Activated CD8-positive, alpha-beta memory T cell treated with anti-CD3 and anti-CD28 coated beads, Interleukin-2, amount 50 U/mL, for 24 hours (primary cell): ENCODE measurements at regions not wholly inside any gene's neighbourhood (a gene's known extent, or its start where the extent isn't known, plus 50 kb on each side); places are given as distances from the start of the nearest gene placed in this dataset.
"Not testable (repeated sequence)": the region's sequence is repeated elsewhere in the genome, so short reads cannot be mapped to it uniquely, and the experiment has no call there.

Source experiments
- DNase-seq: peaks from one replicate; pipeline ENCODE4 v3.0.0-alpha.2; 2020; ENCODE audit errors: extremely low read depth

DNA sequence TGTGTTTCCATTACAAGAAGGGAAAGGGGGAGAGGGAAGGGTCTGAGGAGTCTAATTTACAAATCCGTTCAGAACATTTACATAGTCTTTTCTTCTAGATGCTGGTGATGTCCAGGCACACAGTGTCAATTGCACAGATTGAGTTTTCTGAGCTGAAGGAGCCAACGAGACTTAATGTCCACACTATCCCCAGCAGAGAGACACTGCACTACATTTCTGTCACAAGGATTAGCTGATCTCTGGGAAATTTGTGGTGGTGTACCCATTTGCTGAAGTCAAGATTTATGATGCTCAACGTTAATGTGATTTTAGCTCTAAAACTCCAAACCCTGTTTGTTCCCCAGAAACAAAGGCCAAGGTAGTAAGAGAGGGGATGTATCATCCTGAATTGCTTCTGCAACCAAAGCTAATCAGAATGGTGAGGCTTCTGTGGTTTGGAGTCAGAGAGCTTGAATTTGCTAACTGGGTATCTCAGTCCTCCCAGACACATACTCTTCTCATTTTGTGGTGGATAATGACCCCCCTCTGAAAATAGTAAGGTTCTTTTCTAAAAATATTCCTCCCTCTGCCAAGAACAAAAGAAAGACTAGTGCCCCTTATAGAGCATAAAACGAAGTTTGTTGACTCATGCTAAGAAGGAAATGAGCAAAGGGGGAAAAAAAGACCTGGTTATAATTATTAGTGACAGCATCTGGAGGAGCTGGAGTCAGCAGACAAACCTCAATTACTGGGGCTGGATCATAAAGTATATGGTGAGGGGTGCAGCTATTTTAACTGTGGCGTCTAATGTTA is 416.9 kb downstream of the PSAT1 start:
- DNase-seq = no peak

DNA sequence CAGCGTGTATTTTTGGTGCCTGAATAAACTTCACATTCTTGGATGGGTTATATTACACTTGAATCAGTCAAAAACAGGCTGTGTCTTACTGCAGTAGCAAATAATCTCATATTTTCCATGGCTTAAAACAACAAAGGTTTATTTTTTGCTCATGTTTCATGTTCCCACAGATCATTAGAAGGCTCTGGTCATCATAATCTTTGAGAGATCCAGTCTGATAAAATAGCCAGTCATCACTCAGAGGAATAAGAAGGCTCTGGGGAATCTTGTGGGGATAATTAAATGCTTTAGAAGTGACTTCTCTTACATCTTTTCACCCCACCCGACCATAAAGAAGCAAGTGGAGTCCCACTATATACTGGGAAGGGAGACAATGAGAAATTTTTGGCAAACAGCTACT is 417.7 kb downstream of the PSAT1 start:
- no peak for DNase-seq

DNA sequence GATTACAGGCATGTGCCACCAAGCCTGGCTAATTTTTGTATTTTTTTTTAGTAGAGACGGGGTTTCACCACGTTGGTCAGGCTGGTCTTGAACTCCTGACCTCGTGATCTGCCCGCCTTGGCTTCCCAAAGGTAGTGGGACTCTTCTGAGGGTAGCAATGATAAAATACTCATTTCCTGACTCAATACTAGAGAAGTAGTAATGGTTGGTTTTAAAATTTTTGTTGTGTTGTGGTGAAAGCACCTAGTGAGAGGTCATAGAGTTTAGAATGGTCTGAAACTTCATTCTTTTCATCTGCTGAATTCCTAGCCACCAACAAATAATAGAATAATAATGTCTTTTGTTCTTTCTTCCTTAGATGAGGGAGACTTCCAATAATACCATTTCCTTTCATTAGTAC is 422.1 kb downstream of the PSAT1 start:
- not testable (repeated sequence) for DNase-seq

DNA sequence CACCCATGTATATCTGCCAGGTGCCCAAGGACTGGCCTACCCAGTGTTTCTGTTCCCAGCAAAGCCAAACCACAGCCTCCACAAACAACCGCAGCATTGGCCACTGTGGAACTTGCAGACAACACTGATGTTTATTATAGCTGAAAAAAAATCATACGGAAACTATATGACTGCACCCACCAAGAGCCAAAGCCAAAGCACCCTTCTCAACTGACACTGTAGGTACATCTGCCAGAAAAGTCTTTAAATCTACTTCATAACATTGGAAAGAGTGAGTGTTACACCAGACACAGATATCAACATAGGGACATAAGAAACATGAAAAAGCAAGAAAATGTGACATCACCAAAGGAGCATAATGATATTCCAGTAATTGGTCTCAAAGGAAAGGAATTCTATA is 428.0 kb downstream of the PSAT1 start:
- DNase-seq = no peak

DNA sequence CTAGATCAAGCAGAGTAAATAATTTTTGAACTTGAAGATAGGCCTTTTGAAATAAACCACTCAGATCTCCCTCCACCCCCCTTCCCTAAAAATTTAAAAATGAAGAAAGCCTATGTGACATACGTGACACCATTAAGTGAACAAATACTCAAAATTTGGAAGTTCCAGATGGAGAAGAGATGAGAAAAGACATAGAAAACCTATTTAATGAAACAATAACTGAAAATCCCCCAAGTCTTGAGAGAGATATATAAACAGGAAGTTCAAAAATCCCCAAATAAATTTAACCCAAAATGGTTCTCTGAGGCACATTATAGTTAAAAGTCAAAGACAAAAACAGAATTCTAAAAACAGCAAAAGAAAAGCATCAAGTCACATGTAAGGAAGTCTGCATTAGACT is 428.6 kb downstream of the PSAT1 start:
- no peak for DNase-seq

DNA sequence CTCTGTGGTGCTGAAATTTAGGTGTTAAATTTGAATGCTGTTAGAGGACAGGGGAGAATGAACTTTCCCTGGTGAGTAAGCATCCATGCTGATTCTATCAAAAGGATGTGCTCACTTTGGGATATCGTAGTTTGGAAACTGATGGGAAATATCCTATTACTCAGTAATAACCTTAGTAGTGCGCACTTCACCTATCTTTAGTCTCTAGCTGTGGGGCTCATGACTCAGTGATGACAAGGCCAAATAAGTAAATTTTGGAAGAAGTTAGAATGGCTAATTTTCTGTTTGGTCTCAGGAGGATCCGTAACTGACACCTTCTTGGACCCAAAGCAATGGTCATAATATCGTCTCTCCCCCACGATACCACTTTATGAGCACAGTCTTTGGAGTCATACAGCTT is 448.4 kb downstream of the PSAT1 start:
- DNase-seq = no peak

DNA sequence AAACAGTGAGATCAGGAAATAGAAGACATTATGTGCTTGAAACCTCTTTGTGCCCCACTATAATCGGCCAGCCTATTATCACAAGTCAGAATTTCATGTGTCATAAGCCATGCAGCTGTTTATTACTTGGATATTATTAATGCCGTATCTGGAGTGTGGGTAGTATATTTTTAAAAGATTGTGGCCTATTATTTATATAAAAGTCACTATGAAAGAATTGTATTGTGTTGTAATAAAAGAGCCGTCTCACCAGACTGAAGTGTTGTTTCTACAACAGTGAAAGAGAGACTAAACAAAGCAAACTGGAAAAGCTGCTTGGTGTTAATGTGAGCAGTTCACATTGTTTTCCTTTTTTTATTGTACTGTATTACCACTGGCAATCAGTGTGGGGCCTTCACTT is 449.1 kb downstream of the PSAT1 start:
- no peak for DNase-seq

DNA sequence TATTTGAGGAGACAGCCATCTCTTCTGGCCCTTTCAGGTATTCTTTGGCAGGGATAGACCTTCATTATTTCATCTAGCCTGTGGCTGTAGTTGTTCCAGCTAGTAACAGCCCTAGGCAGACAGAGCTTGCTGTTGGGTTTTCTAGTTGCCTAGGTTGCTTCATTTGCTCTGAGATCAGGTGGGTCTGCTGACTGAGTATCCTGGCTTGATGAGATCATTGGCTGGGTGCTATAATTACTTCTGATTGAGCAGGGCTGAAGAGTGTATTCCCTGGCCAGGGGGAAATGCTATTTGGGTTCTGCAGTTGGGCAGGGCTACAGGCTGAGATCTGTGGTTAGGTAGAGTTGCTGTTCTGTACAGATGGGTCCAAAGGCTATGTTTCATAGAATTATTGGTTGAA is 456.1 kb downstream of the PSAT1 start:
- no peak for DNase-seq

DNA sequence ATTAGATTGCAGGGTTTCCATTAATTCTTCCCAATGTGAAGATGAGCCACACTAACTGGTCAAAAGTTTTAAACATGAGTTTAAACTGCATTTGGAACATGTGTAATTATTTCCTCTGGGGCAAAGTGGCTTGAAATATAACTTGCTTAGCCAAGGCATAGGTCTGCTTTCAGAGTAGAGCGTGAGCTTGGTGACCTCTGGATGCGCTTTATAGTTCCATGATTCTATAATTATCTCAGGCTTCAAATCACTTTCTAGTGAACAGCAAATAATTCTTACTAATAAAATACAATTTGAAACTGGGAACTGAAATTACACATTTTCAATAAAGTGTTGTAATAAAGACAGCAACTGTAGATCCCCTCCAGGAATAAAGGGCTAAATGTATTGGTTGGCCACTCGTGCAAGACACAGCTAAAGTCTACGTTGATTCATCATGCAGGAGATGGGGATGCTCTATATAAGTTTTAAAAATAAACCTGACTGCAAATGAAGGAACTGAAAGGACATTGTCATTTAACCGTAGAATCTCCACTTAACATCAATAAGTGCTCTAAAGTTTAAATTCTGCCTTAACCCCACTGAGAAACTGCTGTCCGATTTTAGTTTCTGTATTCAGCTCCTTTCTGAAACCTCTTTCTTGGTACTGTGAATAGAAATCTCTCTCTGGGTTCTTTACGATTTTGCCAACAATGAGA is 460.0 kb downstream of the PSAT1 start:
- no peak for DNase-seq

DNA sequence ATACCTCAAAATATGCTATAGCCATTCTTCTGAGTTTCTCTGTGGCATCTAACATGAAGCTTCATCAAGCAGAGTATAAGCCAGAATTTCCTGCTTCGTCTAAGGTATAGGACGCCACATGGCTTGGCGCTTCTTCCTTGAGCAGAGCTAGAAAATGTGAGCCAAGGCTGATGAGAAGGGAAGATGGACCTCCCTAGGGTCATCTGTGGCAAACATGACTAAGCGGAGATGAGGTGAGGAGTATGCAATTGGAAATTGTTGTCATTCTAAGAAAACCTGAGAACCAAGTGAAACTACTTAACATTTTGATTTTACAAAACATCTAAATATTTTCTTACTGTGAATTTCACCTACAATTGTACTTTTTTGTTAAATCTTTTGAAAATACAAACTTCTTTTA is 466.5 kb downstream of the PSAT1 start:
- no peak for DNase-seq

DNA sequence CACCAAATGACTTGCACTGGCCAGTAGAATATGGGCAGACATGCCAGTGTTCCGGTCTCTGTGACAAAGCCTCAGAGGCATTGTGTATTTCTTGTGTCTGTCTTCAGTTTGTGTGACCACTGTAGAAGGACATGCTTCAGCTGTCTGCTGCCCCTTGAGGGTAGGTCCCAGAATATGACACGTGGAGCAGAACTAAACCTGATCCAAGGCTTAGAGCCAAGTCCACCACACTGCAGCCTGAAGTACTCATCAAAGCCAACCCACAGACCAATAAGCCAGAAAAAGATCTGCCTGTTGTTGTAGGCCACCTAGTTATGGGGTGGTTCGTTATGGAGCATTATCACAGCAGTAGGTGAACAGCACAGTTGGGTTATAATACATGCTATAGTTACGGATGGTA is 468.9 kb downstream of the PSAT1 start:
- DNase-seq = no peak

DNA sequence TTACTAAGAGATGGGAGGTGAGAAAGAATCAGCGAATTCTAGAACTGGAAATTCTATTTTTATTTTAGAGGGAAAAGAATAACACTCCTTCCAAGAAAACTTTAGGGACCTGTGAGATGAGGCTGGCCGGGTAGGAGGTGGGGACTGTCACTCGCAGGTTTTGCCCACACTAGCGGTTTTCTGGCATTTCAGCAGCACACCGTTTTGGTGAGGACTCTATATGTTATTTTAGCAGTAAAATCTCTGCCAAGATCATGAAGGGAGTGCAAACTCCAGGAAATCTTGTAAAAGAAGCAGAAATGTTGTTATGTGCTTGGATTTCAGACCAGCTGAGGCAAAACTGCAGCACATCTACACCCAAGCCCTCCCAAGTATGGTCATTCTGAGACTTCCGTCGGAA is 470.6 kb downstream of the PSAT1 start:
- DNase-seq = no peak

DNA sequence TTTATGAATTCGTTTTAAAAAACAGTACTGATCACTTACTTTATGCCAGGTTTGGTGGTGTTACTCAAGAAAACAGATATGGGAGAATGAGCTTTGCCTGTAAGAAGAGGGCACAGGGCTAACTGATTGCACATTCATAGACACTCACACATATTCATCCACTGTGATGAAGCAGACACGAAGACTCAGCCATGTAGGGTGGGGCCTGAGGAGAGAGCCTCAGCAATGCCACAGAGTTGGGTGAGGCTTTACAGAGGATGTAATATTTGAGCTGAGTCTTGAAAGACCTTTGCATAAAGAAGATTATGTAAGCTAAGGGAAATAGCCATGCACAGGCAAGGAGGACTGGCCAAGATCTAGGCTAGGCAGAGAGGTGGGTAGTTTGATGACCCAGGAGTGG is 472.8 kb downstream of the PSAT1 start:
- DNase-seq = no peak

DNA sequence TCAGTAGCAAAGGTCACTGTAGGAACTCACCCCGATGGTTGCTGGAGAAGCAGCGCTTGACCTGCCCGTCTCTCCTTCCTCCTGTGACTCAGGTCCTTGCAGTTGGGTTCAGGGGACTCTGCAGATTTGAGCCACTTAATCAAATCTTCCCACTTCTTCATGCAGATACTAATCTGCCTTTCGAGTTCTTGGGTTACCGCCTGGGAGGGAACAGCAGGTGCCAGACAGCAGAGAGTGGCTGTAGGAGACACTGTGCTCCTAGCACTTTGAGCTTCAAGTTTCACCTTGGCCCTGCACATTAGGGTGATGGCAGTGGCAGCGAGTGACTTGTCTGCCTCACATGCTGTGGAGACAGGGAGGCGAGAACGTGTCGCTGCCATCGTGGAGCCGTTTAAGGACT is 478.3 kb downstream of the PSAT1 start:
- DNase-seq = no peak

DNA sequence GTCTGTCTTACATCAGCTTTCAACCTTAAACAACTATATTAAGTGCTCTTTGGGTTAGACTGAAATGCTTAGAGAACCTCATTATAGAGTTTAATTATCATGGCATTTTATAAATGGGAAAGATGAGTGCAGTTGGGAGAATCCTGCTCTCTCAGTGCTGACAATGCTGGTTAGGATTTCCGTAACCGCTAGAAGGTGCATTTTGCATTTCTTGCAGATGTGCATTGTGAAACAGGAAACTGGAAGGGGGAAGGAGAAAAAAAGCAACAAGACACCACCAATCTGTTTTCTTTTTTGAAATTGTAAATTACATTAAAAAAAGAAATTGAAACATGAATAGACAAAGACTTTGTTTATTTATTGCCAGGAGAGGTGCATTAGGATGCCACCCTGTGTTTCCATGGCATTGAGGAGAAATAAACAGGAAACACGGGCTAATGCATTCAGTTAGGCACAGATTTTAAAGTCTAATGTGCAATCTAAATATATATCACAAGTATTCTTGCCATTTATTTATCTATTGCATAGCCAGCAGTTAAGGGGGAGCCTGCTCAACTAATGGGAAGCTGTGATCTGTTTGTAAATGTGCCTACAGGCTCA is 478.9 kb downstream of the PSAT1 start:
- DNase-seq = no peak

DNA sequence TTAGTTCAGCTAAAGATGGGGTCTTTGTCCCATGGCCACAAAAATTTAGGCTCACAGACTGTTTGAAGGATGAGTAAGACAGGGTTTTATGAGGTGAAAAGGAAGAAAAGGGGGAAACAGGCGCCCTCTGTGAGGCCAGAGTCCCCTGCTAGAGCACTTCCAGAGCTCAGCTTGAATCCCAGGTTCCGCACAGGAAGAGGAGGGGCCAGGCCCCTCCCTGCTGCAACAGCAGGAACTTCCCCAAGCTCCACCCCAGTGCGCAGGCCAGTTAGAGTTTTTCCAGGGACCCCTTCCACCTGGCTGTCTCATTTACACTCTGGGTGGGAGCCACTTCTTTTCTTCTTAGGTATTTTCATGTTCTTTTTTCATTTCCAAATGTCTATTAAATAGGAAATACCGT is 480.8 kb downstream of the PSAT1 start:
- no peak for DNase-seq

DNA sequence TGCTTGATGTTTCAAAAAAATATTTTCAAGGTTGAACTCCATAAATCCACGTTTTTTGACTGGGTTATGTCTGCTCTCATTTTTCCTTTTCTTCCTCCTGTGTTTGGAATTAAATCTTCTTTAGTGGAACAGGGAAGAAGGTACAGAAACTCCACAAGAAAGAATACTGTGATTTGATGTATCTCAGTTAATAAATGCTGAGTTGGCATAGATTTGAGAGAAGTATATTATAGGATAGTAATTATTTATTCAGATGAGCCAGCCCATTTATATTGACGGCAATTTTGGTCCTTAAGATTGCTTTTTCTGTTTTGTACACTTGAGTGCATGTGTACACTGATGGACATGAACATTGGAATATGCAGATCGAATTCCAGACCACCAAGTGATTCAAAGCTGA is 481.4 kb downstream of the PSAT1 start:
- DNase-seq = no peak

DNA sequence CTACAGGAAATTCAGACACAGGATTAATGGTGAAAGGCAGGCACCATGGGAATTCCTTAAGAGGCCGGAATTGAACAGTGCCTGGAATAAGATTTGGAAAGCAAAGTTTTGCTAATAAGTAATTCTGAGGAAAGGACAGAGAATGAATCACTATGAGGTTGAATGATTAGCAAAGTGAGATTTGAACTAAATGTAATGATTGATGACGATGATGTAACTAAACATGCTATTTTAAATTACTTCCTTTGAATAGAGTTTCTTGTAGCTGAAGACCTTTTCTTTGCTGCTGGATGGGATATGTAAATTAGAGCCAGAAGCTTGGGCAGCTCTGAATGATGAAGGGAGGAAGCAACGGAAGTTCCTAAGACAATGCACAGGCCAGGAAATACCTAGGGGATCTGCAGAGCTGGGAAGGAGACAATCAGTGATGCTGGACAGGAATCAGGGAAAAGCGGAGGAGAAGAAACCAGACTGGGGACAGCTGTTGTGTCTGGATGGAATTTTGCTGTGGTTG is 482.0 kb downstream of the PSAT1 start:
- no peak for DNase-seq

DNA sequence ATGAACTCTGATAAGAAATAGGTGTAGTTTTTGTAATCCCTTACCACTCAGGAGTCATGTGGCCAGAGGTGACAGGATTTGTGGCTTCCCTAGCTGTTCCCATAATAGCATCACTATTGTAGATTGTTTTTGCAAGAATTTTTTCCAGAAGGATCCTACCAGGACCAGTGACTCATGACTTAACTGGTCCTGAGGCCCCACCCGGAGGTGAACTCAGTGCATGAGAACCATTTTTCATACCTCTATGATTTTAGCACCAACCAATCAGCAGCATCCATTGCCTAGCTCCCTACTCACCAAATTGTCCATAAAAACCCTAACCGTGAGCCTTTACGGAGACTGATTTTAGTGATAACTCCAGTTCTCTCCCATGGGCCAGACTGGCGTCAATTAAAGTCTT is 484.8 kb downstream of the PSAT1 start:
- DNase-seq = no peak

DNA sequence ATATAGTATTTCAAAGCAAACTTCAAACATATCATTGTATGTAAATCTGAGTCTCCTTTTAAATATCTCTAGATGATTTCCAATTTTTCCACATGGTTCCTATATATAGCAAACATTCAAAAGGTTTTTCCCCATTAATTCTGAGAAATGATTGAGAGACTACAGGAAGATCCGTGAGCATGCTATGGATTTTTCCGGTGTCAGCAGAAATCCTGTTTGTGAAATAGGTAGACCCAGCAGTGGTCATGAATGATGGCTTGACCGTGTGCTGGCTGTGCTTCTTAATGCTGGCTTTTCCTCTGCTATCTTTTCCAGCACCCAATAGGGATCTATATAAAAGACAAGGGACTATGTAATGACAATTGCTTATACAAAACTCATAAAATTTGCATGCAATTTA is 485.3 kb downstream of the PSAT1 start:
- no peak for DNase-seq

DNA sequence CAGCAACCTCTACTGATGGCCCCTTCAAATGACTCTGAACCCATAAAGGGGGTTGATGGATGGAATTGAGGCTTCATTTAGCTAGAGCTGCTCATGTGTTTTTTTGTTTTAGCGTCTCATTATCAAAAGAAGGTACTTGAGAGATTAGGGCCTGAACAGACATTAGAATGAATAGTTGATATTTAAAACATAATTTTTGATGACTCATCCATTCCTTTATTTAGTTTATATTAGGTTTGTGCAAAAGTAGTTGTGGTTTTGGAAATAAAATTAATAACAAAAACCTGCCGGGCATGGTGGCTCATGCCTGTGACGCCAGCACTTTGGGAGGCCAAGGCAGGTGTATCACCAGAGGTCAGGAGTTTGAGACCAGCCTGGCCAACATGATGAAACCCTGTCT is 485.9 kb downstream of the PSAT1 start:
- no peak for DNase-seq

DNA sequence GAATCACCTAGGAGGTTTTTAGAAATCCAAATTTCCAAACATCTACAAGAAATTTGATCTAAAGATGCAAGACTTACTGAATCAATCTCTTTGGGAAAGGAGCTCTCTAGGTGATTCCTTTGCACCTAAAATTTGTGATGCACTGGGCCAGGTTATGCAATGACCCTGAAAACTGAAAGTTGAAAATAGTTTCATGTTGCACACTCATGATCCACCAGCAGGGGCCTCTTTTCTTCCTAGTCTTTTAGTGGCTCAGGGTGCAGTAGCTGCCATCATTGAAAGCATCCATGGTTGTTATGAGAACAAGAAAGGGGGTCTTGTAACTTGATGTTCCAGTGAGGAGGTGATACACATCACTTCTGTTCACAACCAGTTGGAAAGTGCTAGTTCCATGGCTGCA is 486.8 kb downstream of the PSAT1 start:
- no peak for DNase-seq

DNA sequence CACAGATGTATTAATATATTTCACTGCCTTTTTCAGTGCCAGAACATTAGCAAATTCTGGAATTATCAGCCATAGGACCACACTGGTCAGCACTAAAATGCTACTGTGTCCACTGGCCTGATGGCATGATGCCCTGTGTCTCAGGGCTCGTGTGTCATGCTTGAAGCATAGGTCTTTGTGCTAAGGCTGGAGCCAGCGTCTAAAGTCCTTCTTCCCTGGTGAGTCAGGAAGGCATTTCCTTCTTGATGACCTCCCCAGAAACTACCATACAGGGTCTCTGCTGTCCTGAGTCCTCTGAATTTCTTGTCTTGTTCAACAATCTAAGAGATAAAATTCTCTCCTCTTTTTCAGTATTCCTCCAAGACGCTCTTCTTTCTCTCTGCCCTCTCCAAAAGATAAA is 489.9 kb downstream of the PSAT1 start:
- DNase-seq = no peak
